H1 (cell line): ENCODE measurements at regions not wholly inside any gene's neighbourhood (a gene's known extent, or its start where the extent isn't known, plus 50 kb on each side); places are given as distances from the start of the nearest gene placed in this dataset.

Experiments used
- CTCF ChIA-PET: fragments of 300-600 bp; sonication (Branson Sonifier 250); formaldehyde crosslinking; loops from one replicate; lab custom pipeline; 2021; ENCODE audit not compliant: partially characterized antibody; lab: Charles Lee
- POLR2A ChIA-PET: fragments of 300-600 bp; sonication (Branson Sonifier 250); formaldehyde crosslinking; loops from one replicate; lab custom pipeline; 2021; ENCODE audit warnings: inconsistent platforms; ENCODE audit not compliant: partially characterized antibody; lab: Charles Lee
- DNase-seq, 2 experiments: peaks; one replicate each; pipeline versions ENCODE4 v3.0.0 to v3.0.0-alpha.2; 2010 to 2022; ENCODE audit warnings: low spot score in 2 of 2, low read depth in 1 of 2, mixed read lengths in 1 of 2
- FAIRE-seq: peaks from 2 replicates; lab custom pipeline; 2011; peaks lifted over from hg19 to GRCh38; lab: Jason Lieb, UNC
- H2AFZ ChIP-seq: 2 replicates; pipeline ENCODE4 v1.8.1; 2012; ENCODE audit warnings: low read length, inconsistent platforms
- H2AK5ac ChIP-seq: 2 replicates; pipeline ENCODE4 v1.6.1; 2013; ENCODE audit warnings: low read depth, low read length
- H2BK120ac ChIP-seq: replicated peaks from 2 replicates; pipeline ENCODE3; 2013; ENCODE audit warnings: low read depth, low read length, inconsistent platforms
- H2BK12ac ChIP-seq: 2 replicates; pipeline ENCODE4 v1.6.1; 2013; ENCODE audit warnings: low read depth, low read length
- H2BK15ac ChIP-seq: 2 replicates; pipeline ENCODE4 v1.6.1; 2013; ENCODE audit warnings: low read length
- H2BK20ac ChIP-seq: 2 replicates; pipeline ENCODE4 v1.6.1; 2013; ENCODE audit warnings: low read length
- H2BK5ac ChIP-seq: 2 replicates; pipeline ENCODE4 v1.6.1; 2013; ENCODE audit warnings: low read depth, low read length
- H3K14ac ChIP-seq: 2 replicates; pipeline ENCODE4 v1.6.1; 2013; ENCODE audit warnings: inconsistent platforms; ENCODE audit not compliant: insufficient read length
- H3K18ac ChIP-seq: 2 replicates; pipeline ENCODE4 v1.6.1; 2013; ENCODE audit warnings: low read length; ENCODE audit errors: extremely low read depth
- H3K23ac ChIP-seq: 2 replicates; pipeline ENCODE4 v1.6.1; 2013; ENCODE audit warnings: inconsistent platforms; ENCODE audit not compliant: insufficient read length
- H3K23me2 ChIP-seq: 2 replicates; pipeline ENCODE4 v1.6.1; 2013; ENCODE audit warnings: low read depth, low read length
- H3K27ac ChIP-seq: 2 replicates; pipeline ENCODE4 v1.6.1; 2011; ENCODE audit warnings: low read depth, low read length, inconsistent platforms
- H3K27me3 ChIP-seq, 4 experiments: replicated peaks in 1 of 4; 1 replicate in 1 of 4; 2 replicates in 3 of 4; pipeline versions ENCODE4 v1.6.1 to v1.8.1; 2011 to 2013; ENCODE audit warnings: low read length in 3 of 4, mild to moderate bottlenecking in 3 of 4, inconsistent platforms in 2 of 4, mixed read lengths in 2 of 4, moderate library complexity in 1 of 4; ENCODE audit not compliant: control insufficient read depth in 3 of 4, insufficient read depth in 3 of 4; ENCODE audit errors: extremely low read depth in 1 of 4
- H3K36me3 ChIP-seq, 4 experiments: 2 replicates each; pipeline versions ENCODE4 v1.6.1 to v1.8.1; 2011 to 2013; ENCODE audit warnings: mild to moderate bottlenecking in 4 of 4, low read length in 3 of 4, moderate library complexity in 2 of 4, control low read depth in 1 of 4, inconsistent platforms in 1 of 4; ENCODE audit not compliant: insufficient read depth in 4 of 4, control insufficient read depth in 2 of 4
- H3K4ac ChIP-seq: replicated peaks from 2 replicates; pipeline ENCODE3; 2013; ENCODE audit warnings: low read length, low read depth, mixed read lengths, inconsistent platforms; ENCODE audit not compliant: insufficient read length
- H3K4me1 ChIP-seq, 4 experiments: replicated peaks in 1 of 4; 1 replicate in 1 of 4; 2 replicates in 3 of 4; pipeline versions ENCODE4 v1.6.1 to v1.8.1; 2011 to 2013; ENCODE audit warnings: low read length in 3 of 4, inconsistent platforms in 2 of 4, mixed read lengths in 1 of 4; ENCODE audit not compliant: insufficient read depth in 4 of 4, control insufficient read depth in 3 of 4
- H3K4me2 ChIP-seq, 2 experiments: 2 replicates each; pipeline versions ENCODE4 v1.6.1 to v1.8.1; 2011 to 2013; ENCODE audit warnings: low read depth in 2 of 2, low read length in 2 of 2, control low read depth in 1 of 2, inconsistent platforms in 1 of 2, mild to moderate bottlenecking in 1 of 2; ENCODE audit not compliant: insufficient read depth in 1 of 2
- H3K4me3 ChIP-seq, 4 experiments: fragments of 200-600, 300-600 bp in 1 of 4; sonication (generic), shearing (Covaris generic), sonication (Bioruptor Twin) in 1 of 4; 2 replicates each; pipeline versions ENCODE4 v1.5.1 to v1.8.1; 2011 to 2016; ENCODE audit warnings: low read length in 4 of 4, low read depth in 3 of 4, control low read depth in 2 of 4, inconsistent platforms in 2 of 4, mild to moderate bottlenecking in 2 of 4, mixed read lengths in 1 of 4, moderate library complexity in 1 of 4; ENCODE audit not compliant: insufficient read depth in 2 of 4; ENCODE audit errors: extremely low read depth in 1 of 4
- H3K56ac ChIP-seq: replicated peaks from 2 replicates; pipeline ENCODE3; 2013; ENCODE audit warnings: low read depth, mild to moderate bottlenecking, mixed read lengths, low read length, inconsistent platforms; ENCODE audit not compliant: insufficient read length
- H3K79me1 ChIP-seq: 2 replicates; pipeline ENCODE4 v1.6.1; 2013; ENCODE audit warnings: low read depth, low read length, control low read depth
- H3K79me2 ChIP-seq, 2 experiments: 2 replicates each; pipeline versions ENCODE4 v1.6.1 to v1.8.1; 2012 to 2013; ENCODE audit warnings: low read length in 2 of 2, mild to moderate bottlenecking in 2 of 2, inconsistent platforms in 1 of 2; ENCODE audit not compliant: insufficient read depth in 2 of 2, control insufficient read depth in 1 of 2
- H3K9ac ChIP-seq, 4 experiments: replicated peaks in 1 of 4; 1 replicate in 1 of 4; 2 replicates in 3 of 4; pipeline versions ENCODE4 v1.6.1 to v1.8.1; 2011 to 2013; ENCODE audit warnings: low read depth in 3 of 4, low read length in 3 of 4, control low read depth in 2 of 4, mild to moderate bottlenecking in 2 of 4, moderate library complexity in 2 of 4, inconsistent platforms in 1 of 4; ENCODE audit errors: extremely low read depth in 1 of 4
- H3K9me3 ChIP-seq, 2 experiments: 2 replicates each; pipeline versions ENCODE4 v1.6.1 to v1.8.1; 2012 to 2013; ENCODE audit warnings: mild to moderate bottlenecking in 2 of 2, moderate library complexity in 2 of 2, control low read depth in 1 of 2, inconsistent platforms in 1 of 2, low read depth in 1 of 2, low read length in 1 of 2, mixed read lengths in 1 of 2; ENCODE audit not compliant: insufficient read depth in 2 of 2
- H4K20me1 ChIP-seq, 2 experiments: replicated peaks in 1 of 2; 2 replicates each; pipeline versions ENCODE3 to v1.8.1; 2011 to 2013; ENCODE audit warnings: inconsistent platforms in 2 of 2, low read length in 2 of 2, mild to moderate bottlenecking in 1 of 2; ENCODE audit not compliant: insufficient read depth in 2 of 2, control insufficient read depth in 1 of 2
- H4K5ac ChIP-seq: 2 replicates; pipeline ENCODE4 v1.6.1; 2013; ENCODE audit warnings: low read length, low read depth, mixed read lengths, inconsistent platforms; ENCODE audit not compliant: insufficient read length
- H4K8ac ChIP-seq: 2 replicates; pipeline ENCODE4 v1.8.0; 2013; ENCODE audit warnings: mild to moderate bottlenecking, moderate library complexity, low read length, inconsistent platforms; ENCODE audit not compliant: insufficient read depth; ENCODE audit errors: extremely low read depth
- H4K91ac ChIP-seq: replicated peaks from 2 replicates; pipeline ENCODE3; 2013; ENCODE audit warnings: low read length, mixed read lengths, inconsistent platforms; ENCODE audit not compliant: insufficient read length
- EGR1 ChIP-seq: IDR thresholded peaks from 2 replicates; pipeline ENCODE4 v1.6.1; 2011; ENCODE audit warnings: low read depth, low read length, borderline replicate concordance
- GTF2F1 ChIP-seq: IDR thresholded peaks from 2 replicates; pipeline ENCODE4 v1.6.1; 2012; ENCODE audit warnings: low read depth, low read length, improper control_type of control experiment, borderline replicate concordance
- HDAC2 ChIP-seq, 2 experiments: fragments of 300-600 bp in 1 of 2; sonication (generic) in 1 of 2; IDR thresholded peaks; 2 replicates each; pipeline ENCODE4 v1.6.1; 2011 to 2012; ENCODE audit warnings: low read depth in 2 of 2, low read length in 2 of 2, mild to moderate bottlenecking in 2 of 2, moderate library complexity in 2 of 2, borderline replicate concordance in 1 of 2, inconsistent platforms in 1 of 2
- JUND ChIP-seq: IDR thresholded peaks from 2 replicates; pipeline ENCODE4 v1.6.1; 2011; ENCODE audit warnings: mild to moderate bottlenecking, improper control_type of control experiment, low read length
- KDM5A ChIP-seq: fragments of 200-600 bp; IDR thresholded peaks from 2 replicates; pipeline ENCODE4 v1.7.1; 2012; ENCODE audit warnings: mild to moderate bottlenecking, low read length, inconsistent platforms, mixed read lengths
- POU5F1 ChIP-seq: IDR thresholded peaks from 2 replicates; pipeline ENCODE4 v1.6.1; 2011; ENCODE audit warnings: low read depth, mild to moderate bottlenecking, low read length, moderate library complexity
- SIN3A ChIP-seq, 2 experiments: IDR thresholded peaks in 1 of 2; conservative IDR thresholded peaks in 1 of 2; 2 replicates each; pipeline ENCODE4 v1.6.1; 2011 to 2012; ENCODE audit warnings: low read length in 2 of 2, improper control_type of control experiment in 1 of 2, low read depth in 1 of 2, mild to moderate bottlenecking in 1 of 2
- TAF1 ChIP-seq: IDR thresholded peaks from 2 replicates; pipeline ENCODE4 v1.6.1; 2011; ENCODE audit warnings: mild to moderate bottlenecking, low read depth, low read length
- TAF7 ChIP-seq: optimal IDR thresholded peaks from 2 replicates; pipeline ENCODE3; 2011; ENCODE audit warnings: low read depth, mild to moderate bottlenecking, inconsistent platforms, low read length, moderate library complexity, borderline replicate concordance
- WGBS, 2 experiments: shearing (Covaris generic) in 1 of 2; methylation state at CpG; one replicate each; pipeline versions ENCODE4 v1.1.6 to v1.1.7; 2013 to 2015; ENCODE audit warnings: low lambda C conversion rate in 2 of 2, mixed read lengths in 2 of 2, inconsistent platforms in 1 of 2, low coverage in 1 of 2, missing lambda C conversion rate in 1 of 2; ENCODE audit not compliant: insufficient replicate concordance in 2 of 2, insufficient coverage in 1 of 2, insufficient read length in 1 of 2; ENCODE audit errors: extremely low coverage in 1 of 2, missing lambda C conversion rate in 1 of 2; 5-methylcytosine and 5-hydroxymethylcytosine counted together

DNA sequence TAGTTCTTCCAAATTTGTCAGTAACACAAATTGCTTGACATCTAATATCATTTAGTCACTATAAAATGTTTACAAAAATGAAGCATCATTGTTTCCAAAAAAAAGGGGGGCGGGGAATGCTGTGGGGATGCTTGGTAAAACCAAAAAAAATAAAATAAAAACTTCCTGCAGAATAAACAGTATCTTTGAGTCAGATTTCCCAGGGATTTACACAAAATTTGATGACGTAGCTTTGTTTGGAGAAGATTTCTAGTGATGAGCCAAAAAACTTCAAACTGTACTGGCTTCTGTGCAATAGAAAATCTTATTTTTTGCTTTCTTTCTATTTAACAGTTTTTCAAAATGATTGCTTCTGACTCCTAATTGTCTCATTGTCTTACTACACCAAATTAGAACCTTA is 80.0 kb downstream of the MZT1 start:
- Histone ChIP-seq H4K91ac (no peak overlapping the region), H2BK12ac (no peak overlapping the region), H2BK120ac (no peak overlapping the region), H4K5ac (no peak overlapping the region), H3K27me3 (no peaks in the 10 kb centered on the region), H2BK5ac (no peak overlapping the region), H3K56ac (no peak overlapping the region), H3K9me3 (no peaks in the 10 kb centered on the region), H4K8ac (no peak overlapping the region), H3K4me3 (no peak overlapping the region), H3K4ac (no peak overlapping the region), H3K23ac (no peak overlapping the region), H3K23me2 (no peaks in the 10 kb centered on the region), H3K4me1 (no peaks in the 10 kb centered on the region), H3K27ac (no peak overlapping the region), H2AFZ (no peak overlapping the region), H4K20me1 (no peaks in the 10 kb centered on the region), H3K36me3 (no peaks in the 10 kb centered on the region), H2AK5ac (no peak overlapping the region), H3K14ac (no peak overlapping the region), H3K79me1 (no peaks in the 10 kb centered on the region), H2BK15ac (no peak overlapping the region), H3K4me2 (no peak overlapping the region), H3K9ac (no peak overlapping the region), H3K79me2 (no peaks in the 10 kb centered on the region), H3K18ac (no peak overlapping the region), H2BK20ac (no peak overlapping the region)
- no peak for FAIRE-seq
- 90% methylated on average over 2 of the region's 2 CpGs; no CpG with 5 or more reads in 1 of the 2 experiments for WGBS, 2 experiments
- DNase-seq: no peak
- ChIA-PET POLR2A (no interaction called here), CTCF (interaction anchor here (0.6 to 1.4 kb wide), 2 partner anchors 10 to 266 kb away, joined by 3 to 4 read pairs; no protein-coding TSS in a partner anchor)
- TF ChIP-seq KDM5A (no peak), POU5F1 (no peak), JUND (no peak), HDAC2 (IDR thresholded peaks at IDR 0.05; ENCODE audit: borderline replicate concordance in 1 of 2, low read depth in 2 of 2, low read length in 2 of 2) (no peak), TAF1 (no peak), GTF2F1 (no peak), TAF7 (no peak), SIN3A (conservative IDR thresholded peaks at IDR 0.05 in 1 of 2, IDR thresholded peaks at IDR 0.05 in 1 of 2; ENCODE audit: low read depth in 1 of 2, low read length in 2 of 2) (no peak), EGR1 (no peak)
